Testis (tissue), 2 donors: ENCODE measurements at regions not wholly inside any gene's neighbourhood (a gene's known extent, or its start where the extent isn't known, plus 50 kb on each side); places are given as distances from the start of the nearest gene placed in this dataset.

Source experiments
- CTCF ChIP-seq, 3 experiments: fragments of 450-650 bp in 2 of 3; fragments of 200-600 bp in 1 of 3; sonication (generic) in 1 of 3; IDR thresholded peaks; one replicate each; pipeline ENCODE4 v1.5.1; 2016 to 2019; ENCODE audit warnings: antibody characterized with exemption in 3 of 3, mild to moderate bottlenecking in 2 of 3, moderate library complexity in 1 of 3
- POLR2A ChIP-seq: fragments of 450-650 bp; IDR thresholded peaks from one replicate; pipeline ENCODE4 v1.6.1; 2017; ENCODE audit warnings: antibody characterized with exemption, mild to moderate bottlenecking, moderate library complexity

GRCh38 chr7:67659091-67659490 lies 662.5 kb downstream of the TYW1 start:
- no peak for TF ChIP-seq POLR2A
- no peak for TF ChIP-seq CTCF (IDR thresholded peaks at IDR 0.05)
